SU-DHL-6 (cell line): ENCODE measurements at regions not wholly inside any gene's neighbourhood (a gene's known extent, or its start where the extent isn't known, plus 50 kb on each side); places are given as distances from the start of the nearest gene placed in this dataset.

Source experiments
- H2AFZ ChIP-seq: fragments of 200-600 bp; sonication (generic); 2 replicates; pipeline ENCODE4 v1.6.1; 2014; ENCODE audit warnings: low read depth, mild to moderate bottlenecking, moderate library complexity, mixed read lengths, antibody characterized with exemption, low read length; ENCODE audit not compliant: severe bottlenecking
- H3F3A ChIP-seq: fragments of 200-600 bp; shearing (Covaris generic); 2 replicates; pipeline ENCODE4 v1.6.0; 2016; ENCODE audit warnings: antibody characterized with exemption, mild to moderate bottlenecking; ENCODE audit not compliant: insufficient read depth
- H3K27ac ChIP-seq: fragments of 200-600 bp; sonication (generic); 2 replicates; pipeline ENCODE4 v1.5.1; 2016; ENCODE audit warnings: low read depth, mild to moderate bottlenecking, low read length, moderate library complexity, mixed read lengths
- H3K27me3 ChIP-seq: fragments of 200-600 bp; sonication (generic), shearing (Covaris generic); 2 replicates; pipeline ENCODE4 v1.6.0; 2014; ENCODE audit warnings: mild to moderate bottlenecking, low read length
- H3K36me3 ChIP-seq: fragments of 200-600 bp; sonication (generic); 2 replicates; pipeline ENCODE4 v1.6.1; 2014; ENCODE audit warnings: mild to moderate bottlenecking, low read length, mixed read lengths
- H3K4me2 ChIP-seq: fragments of 300-600, 200-600 bp; shearing (Covaris generic), sonication (generic); 2 replicates; pipeline ENCODE4 v1.6.0; 2014; ENCODE audit warnings: low read length, low read depth, mild to moderate bottlenecking; ENCODE audit not compliant: poor library complexity, severe bottlenecking
- H3K4me3 ChIP-seq: fragments of 200-600 bp; sonication (generic); 2 replicates; pipeline ENCODE4 v1.5.1; 2014; ENCODE audit warnings: antibody characterized with exemption, low read length, mild to moderate bottlenecking, mixed read lengths; ENCODE audit not compliant: insufficient read depth, poor library complexity, severe bottlenecking
- H3K79me2 ChIP-seq: fragments of 200-600 bp; sonication (generic); 2 replicates; pipeline ENCODE4 v1.6.1; 2014; ENCODE audit warnings: mild to moderate bottlenecking, low read length, moderate library complexity; ENCODE audit not compliant: insufficient read depth
- H3K9ac ChIP-seq: fragments of 200-600 bp; sonication (generic); 2 replicates; pipeline ENCODE4 v1.7.0; 2014; ENCODE audit warnings: mild to moderate bottlenecking, low read length
- H3K9me2 ChIP-seq: fragments of 200-600 bp; sonication (generic); replicated peaks from 2 replicates; pipeline ENCODE4 v1.6.1; 2014; ENCODE audit warnings: low read length; ENCODE audit not compliant: insufficient read depth
- H3K9me3 ChIP-seq: fragments of 200-600 bp; sonication (generic); 2 replicates; pipeline ENCODE4 v1.6.1; 2014; ENCODE audit warnings: low read length, mixed read lengths; ENCODE audit not compliant: insufficient read depth
- H4K20me1 ChIP-seq: fragments of 200-600 bp; sonication (generic); 2 replicates; pipeline ENCODE4 v1.6.1; 2014; ENCODE audit warnings: low read depth, mild to moderate bottlenecking, antibody characterized with exemption, low read length, moderate library complexity, mixed read lengths
- EZH2phosphoT487 ChIP-seq: fragments of 200-600 bp; sonication (generic), shearing (Covaris generic); conservative IDR thresholded peaks from 2 replicates; pipeline ENCODE4 v1.6.1; 2018; ENCODE audit warnings: mild to moderate bottlenecking, antibody characterized with exemption, low read length, moderate library complexity, mixed read lengths
- TF ChIP-seq, protein P1 (sequence below): fragments of 200-600 bp; sonication (generic); IDR thresholded peaks from one replicate; pipeline ENCODE4 v1.5.1; 2017; ENCODE audit warnings: antibody characterized with exemption, mild to moderate bottlenecking, low read length, moderate library complexity; ENCODE audit not compliant: insufficient read depth, poor library complexity, severe bottlenecking

DNA sequence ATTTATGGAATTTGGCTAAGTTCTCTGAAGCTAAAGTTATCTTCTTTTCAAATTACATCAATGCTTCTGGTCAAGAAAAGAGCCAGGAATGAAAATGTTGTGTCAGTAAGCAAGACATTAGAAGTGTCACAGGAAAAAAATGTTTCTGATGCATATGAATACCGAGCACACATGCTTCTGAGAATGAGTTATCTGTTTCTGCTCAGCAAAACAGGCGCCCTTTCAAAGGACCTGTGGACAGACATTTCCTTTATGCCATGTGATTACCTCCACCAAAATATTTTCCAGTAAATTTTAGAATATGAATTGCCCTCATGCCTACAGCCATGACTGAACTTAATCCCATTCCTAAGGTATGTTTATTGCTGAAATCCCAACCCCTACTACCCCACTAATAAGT, 55.4 kb upstream of the RNF180 start:
- no peaks in the 10 kb centered on the region for H3K27me3 ChIP-seq
- H3K79me2 ChIP-seq: no peaks in the 10 kb centered on the region
- no peaks in the 10 kb centered on the region for H3K36me3 ChIP-seq
- H3K4me3 ChIP-seq: no peak overlapping the region
- H3K9me2 ChIP-seq: no peaks in the 10 kb centered on the region; the same call in 1 of the 2 replicates
- TF ChIP-seq, protein P1, sequence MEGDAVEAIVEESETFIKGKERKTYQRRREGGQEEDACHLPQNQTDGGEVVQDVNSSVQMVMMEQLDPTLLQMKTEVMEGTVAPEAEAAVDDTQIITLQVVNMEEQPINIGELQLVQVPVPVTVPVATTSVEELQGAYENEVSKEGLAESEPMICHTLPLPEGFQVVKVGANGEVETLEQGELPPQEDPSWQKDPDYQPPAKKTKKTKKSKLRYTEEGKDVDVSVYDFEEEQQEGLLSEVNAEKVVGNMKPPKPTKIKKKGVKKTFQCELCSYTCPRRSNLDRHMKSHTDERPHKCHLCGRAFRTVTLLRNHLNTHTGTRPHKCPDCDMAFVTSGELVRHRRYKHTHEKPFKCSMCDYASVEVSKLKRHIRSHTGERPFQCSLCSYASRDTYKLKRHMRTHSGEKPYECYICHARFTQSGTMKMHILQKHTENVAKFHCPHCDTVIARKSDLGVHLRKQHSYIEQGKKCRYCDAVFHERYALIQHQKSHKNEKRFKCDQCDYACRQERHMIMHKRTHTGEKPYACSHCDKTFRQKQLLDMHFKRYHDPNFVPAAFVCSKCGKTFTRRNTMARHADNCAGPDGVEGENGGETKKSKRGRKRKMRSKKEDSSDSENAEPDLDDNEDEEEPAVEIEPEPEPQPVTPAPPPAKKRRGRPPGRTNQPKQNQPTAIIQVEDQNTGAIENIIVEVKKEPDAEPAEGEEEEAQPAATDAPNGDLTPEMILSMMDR: no peak
- no peak for TF ChIP-seq EZH2phosphoT487
- H2AFZ ChIP-seq: no peak overlapping the region
- H3K9me3 ChIP-seq: no peaks in the 10 kb centered on the region
- H4K20me1 ChIP-seq: no peaks in the 10 kb centered on the region
- no peak overlapping the region for H3K27ac ChIP-seq
- no peaks in the 10 kb centered on the region for H3F3A ChIP-seq
- no peak overlapping the region for H3K9ac ChIP-seq
- H3K4me2 ChIP-seq: no peak overlapping the region

DNA sequence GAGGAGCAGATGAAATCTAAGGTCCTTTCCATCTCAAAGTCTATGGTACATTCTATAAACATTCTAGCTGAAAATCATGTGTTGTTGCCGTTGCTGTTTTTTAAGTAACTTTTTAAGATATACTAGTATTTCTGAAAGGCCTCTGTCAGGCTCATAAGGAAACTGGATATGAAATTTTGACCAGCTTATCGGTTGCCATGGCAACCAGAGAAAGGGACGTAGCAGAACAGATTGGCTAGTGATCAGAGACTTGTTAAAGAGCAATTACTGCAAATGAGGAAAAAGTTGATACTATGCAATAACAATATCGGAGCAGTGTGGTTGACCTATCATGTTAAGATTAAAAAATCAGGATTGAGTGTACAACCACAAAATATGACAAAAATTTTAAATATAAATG, 57.0 kb upstream of the RNF180 start:
- Histone ChIP-seq H3K27me3 (no peaks in the 10 kb centered on the region), H4K20me1 (no peaks in the 10 kb centered on the region)

GRCh38 chr5:64100203-64100602, 65.4 kb upstream of the RNF180 start:
- TF ChIP-seq, protein P1: no peak
- TF ChIP-seq EZH2phosphoT487: no peak

More for the DNA sequence above, 57.0 kb upstream of the RNF180 start:
- Histone ChIP-seq H3K36me3 (no peaks in the 10 kb centered on the region), H3K9ac (no peak overlapping the region), H3K4me2 (no peak overlapping the region), H3K27ac (no peak overlapping the region), H3K9me3 (no peaks in the 10 kb centered on the region), H3K4me3 (no peak overlapping the region), H3K79me2 (no peaks in the 10 kb centered on the region), H3K9me2 (no peaks in the 10 kb centered on the region; the same call in 1 of the 2 replicates), H3F3A (no peaks in the 10 kb centered on the region), H2AFZ (no peak overlapping the region)
- TF ChIP-seq, protein P1: no peak
- no peak for TF ChIP-seq EZH2phosphoT487

More at GRCh38 chr5:64100203-64100602, 65.4 kb upstream of the RNF180 start:
- H2AFZ ChIP-seq: no peak overlapping the region
- H3K4me3 ChIP-seq: no peak overlapping the region
- no peaks in the 10 kb centered on the region for H3K9me2 ChIP-seq
- H3K9ac ChIP-seq: no peak overlapping the region
- H3K27ac ChIP-seq: no peak overlapping the region
- H3K36me3 ChIP-seq: no peaks in the 10 kb centered on the region
- no peaks in the 10 kb centered on the region for H3F3A ChIP-seq
- H3K27me3 ChIP-seq: no peaks in the 10 kb centered on the region
- H4K20me1 ChIP-seq: no peaks in the 10 kb centered on the region
- no peaks in the 10 kb centered on the region for H3K79me2 ChIP-seq
- H3K9me3 ChIP-seq: no peaks in the 10 kb centered on the region
- no peak overlapping the region for H3K4me2 ChIP-seq
